ENCODE measurements at regions not wholly inside any gene's neighbourhood (a gene's known extent, or its start where the extent isn't known, plus 50 kb on each side); places are given as distances from the start of the nearest gene placed in this dataset.
"Not testable (repeated sequence)": the region's sequence is repeated elsewhere in the genome, so short reads cannot be mapped to it uniquely, and the experiment has no call there.

DNA sequence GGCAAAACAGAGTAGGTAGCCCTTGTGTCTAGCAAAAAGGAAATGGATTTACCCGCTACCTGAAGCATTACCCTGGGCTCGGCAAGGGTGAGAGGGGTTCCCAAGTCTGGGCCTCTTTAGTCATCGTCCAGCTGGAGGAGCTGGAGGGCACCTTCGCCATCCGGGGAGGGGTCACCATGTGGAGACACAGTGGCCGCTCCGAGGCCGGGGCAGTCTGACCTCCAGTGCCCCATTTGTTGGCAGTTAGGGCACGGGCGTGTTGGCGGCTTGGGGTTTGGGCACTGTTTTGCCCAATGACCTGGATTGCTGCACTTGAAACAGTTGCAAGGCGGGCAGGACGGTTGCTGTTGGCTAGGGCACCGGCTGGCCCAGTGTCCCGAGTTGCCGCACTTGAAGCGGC lies 581.8 kb downstream of the SUCLG1 start:
- TF ChIP-seq, protein P1, sequence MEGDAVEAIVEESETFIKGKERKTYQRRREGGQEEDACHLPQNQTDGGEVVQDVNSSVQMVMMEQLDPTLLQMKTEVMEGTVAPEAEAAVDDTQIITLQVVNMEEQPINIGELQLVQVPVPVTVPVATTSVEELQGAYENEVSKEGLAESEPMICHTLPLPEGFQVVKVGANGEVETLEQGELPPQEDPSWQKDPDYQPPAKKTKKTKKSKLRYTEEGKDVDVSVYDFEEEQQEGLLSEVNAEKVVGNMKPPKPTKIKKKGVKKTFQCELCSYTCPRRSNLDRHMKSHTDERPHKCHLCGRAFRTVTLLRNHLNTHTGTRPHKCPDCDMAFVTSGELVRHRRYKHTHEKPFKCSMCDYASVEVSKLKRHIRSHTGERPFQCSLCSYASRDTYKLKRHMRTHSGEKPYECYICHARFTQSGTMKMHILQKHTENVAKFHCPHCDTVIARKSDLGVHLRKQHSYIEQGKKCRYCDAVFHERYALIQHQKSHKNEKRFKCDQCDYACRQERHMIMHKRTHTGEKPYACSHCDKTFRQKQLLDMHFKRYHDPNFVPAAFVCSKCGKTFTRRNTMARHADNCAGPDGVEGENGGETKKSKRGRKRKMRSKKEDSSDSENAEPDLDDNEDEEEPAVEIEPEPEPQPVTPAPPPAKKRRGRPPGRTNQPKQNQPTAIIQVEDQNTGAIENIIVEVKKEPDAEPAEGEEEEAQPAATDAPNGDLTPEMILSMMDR (conservative IDR thresholded peaks at IDR 0.05 in 1 of 2, IDR thresholded peaks at IDR 0.05 in 1 of 2; ENCODE audit: low read depth in 1 of 2, low read length in 2 of 2), result not testable (repeated sequence)
- not testable (repeated sequence) for TF ChIP-seq EZH2 (IDR thresholded peaks at IDR 0.05; ENCODE audit: low read length, missing control alignments)

Data from fibroblast of lung (primary cell).